ENCODE measurements at regions not wholly inside any gene's neighbourhood (a gene's known extent, or its start where the extent isn't known, plus 50 kb on each side); places are given as distances from the start of the nearest gene placed in this dataset.

- TF ChIP-seq CTCF (IDR thresholded peaks at IDR 0.05) (no peak), POLR2A (IDR thresholded peaks at IDR 0.05) (no peak)
Measured at GRCh38 chr7:68820321-68820720, 778.0 kb upstream of the AUTS2 start.
